HG03196 (cell line): ENCODE measurements at regions not wholly inside any gene's neighbourhood (a gene's known extent, or its start where the extent isn't known, plus 50 kb on each side); places are given as distances from the start of the nearest gene placed in this dataset.
"Not testable (repeated sequence)": the region's sequence is repeated elsewhere in the genome, so short reads cannot be mapped to it uniquely, and the experiment has no call there.

ENCODE experiments used
- ATAC-seq: cut with Tn5 transposase; IDR thresholded peaks from one replicate; pipeline ENCODE4 v1.9.1; 2021; ENCODE audit not compliant: unreplicated experiment

- no peak for ATAC-seq
Measured at GRCh38 chr7:138249975-138250374, 173.7 kb downstream of the AKR1D1 start.

DNA sequence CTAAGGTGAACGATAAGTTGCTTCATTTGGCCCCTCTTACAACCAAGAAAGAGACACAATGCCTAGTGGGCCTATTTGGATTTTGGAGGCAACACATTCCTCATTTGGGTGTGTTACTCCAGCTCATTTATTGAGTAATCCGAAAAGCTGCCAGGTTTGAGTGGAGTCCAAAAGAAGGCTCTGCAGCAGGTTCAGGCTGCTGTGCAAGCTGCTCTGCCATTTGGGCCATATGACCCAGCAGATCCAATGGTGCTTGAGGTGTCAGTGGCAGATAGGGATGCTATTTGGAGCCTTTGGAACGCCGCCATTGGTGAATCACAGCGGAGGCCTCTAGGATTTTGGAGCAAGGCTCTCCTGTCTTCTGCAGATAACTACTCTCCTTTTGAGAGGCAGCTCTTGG lies 176.4 kb downstream of the AKR1D1 start:
- not testable (repeated sequence) for ATAC-seq

DNA sequence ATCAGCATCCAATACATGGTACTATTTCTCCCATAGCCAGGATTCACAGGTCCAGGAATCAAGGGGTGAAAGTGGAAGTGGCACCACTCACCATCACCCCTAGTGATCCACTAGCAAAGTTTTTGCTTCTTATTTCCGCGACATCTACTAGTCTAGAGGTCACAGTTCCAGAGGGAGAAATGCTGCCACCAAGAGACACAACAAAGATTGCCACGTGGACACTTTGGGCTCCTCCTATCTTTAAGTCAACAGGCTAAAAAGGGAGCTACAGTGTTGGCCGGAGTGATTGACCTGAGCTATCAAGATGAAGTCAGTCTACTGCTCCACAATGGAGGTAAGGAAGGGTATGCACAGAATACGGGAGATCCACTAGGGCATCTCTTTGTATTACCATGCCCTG lies 178.2 kb downstream of the AKR1D1 start:
- ATAC-seq: no peak

GRCh38 chr7:138257459-138258196 lies 181.4 kb downstream of the AKR1D1 start:
- ATAC-seq: no peak

GRCh38 chr7:138258197-138258559 lies 181.9 kb downstream of the AKR1D1 start:
- no peak for ATAC-seq

DNA sequence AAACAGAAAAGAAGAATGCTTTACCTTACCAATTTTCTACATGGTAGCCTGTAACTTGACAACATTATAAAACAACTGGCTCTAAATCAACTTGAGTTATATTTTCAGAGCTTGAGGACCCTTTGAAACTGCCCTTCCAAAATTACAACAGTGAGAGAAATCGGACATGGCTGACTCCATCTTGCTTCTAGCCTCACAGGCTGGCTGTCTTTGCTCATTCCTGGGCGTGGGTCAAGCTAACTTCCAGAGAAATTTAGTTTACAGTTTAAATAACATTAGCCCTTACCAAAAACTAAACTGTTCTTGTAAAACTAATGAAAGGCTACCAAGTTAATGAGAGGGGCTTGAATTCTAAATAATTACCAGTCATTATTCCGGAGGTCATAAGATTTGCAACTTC lies 183.4 kb downstream of the AKR1D1 start:
- ATAC-seq: no peak

DNA sequence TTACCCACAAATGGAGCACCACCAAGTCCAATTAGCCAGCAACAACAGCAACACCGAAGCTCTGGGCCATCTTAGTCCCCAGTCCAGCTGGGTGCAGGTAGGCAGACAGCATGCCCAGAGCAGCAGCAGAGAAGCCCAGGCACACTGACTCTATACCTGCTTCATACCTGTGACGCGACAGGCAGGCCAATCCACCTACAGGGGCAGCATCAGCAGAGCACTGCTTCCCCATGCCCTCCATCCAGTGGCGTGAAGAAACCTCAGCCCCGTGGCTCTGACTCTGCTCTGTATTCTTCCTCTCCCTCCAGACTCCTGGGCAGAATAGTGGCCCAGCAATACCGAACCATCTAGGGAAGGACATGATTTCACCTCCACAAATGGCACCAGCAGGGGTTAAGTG lies 191.7 kb downstream of the AKR1D1 start:
- no peak for ATAC-seq

DNA sequence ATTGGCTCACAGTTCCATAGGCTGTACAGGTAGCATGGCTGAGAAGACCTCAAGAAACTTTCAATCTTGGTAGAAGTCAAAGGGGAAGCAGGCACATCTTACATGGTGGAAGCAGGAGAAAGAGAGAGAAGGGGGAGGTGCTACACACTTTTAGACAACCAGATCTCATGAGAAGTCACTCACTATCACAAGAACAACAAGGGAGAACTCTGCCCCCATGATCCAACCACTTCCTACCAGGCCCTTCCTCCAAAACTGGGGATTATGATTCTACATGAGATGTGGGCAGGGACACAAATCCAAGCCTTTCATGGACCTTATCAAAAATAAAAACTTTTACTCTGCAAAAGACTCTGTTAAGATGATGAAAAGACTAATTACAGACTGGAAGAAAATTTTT lies 183.2 kb upstream of the TRIM24 start:
- ATAC-seq: no peak

DNA sequence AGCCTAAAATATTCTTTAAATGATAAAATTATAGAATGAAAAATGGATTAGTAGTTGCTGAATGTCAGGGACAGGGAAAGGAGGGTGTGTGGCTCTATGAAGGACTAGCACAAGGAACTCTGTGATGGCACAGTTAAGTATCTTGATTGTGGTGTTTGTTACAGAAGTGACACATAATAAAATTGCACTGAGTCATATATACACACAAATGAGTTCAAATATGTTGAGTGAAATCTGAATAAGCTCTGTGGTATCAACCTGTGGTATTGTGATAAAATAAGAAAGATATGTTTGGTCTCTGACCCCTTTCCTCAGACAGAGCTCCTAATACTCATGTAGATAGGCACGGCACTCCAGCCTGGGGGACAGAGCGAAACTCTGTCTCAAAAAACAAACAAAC lies 181.5 kb upstream of the TRIM24 start:
- ATAC-seq: no peak

- ATAC-seq: no peak
Measured at GRCh38 chr7:138282997-138283396, 177.1 kb upstream of the TRIM24 start.

DNA sequence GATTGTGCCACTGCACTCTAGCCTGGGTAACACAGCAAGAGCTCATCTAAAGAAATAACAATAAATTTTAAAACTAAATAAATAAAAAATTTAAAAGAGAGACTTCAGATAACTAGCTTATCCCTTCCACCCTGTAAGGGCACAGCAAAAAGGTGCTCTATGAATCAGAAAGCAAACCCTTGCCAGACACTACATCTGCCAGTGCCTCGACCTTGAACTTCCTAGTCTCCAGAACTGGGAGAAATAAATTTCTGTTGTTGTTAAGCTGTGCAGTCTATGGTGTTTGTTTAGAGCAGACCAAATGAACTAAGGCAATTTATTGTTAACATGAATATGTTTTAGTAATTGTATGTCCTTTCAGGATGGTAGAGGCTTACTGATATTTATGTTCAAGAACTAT lies 174.9 kb upstream of the TRIM24 start:
- ATAC-seq: no peak

GRCh38 chr7:138286846-138287245 lies 173.2 kb upstream of the TRIM24 start:
- ATAC-seq: no peak

- no peak for ATAC-seq
Measured at GRCh38 chr7:138287549-138287948, 172.5 kb upstream of the TRIM24 start.

DNA sequence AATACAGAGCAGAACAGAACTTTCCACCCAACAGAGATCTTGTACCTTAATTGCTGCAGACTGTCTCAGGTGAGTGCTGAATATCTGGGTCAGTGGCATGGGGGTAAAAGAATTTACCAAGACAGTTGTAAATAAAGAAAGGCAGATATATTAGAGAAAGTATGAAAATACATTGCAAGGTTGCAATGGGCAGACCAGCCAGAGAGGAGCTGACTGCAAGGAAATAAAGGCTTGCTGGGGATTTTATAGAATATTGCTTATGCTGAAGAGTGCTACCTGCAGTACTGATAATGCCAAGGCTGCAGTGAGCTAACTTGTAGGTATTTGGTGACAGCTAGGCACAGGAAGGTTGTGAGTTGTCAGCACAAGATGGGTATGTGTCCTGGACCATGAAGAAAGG lies 171.0 kb upstream of the TRIM24 start:
- no peak for ATAC-seq

DNA sequence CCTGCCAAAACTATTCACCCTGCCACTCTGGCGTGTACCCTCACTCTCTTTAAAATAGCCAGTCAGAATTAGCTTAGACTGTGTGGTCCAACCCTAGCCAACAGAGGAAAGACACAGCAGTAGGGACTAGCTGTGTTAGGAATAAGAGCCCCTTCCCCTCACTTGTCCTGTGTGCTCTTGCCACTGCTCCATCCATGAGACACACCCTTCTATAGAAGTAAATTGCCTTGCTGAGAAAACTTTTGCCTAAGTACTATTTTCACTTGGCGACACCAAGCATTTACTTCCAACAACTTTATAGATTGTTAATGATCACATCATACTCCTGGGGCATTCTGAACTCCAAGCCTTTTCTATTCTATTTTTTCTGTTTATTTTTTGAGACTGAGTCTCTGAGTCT lies 170.2 kb upstream of the TRIM24 start:
- ATAC-seq: no peak

- no peak for ATAC-seq
Measured at GRCh38 chr7:138292951-138293350, 167.1 kb upstream of the TRIM24 start.

DNA sequence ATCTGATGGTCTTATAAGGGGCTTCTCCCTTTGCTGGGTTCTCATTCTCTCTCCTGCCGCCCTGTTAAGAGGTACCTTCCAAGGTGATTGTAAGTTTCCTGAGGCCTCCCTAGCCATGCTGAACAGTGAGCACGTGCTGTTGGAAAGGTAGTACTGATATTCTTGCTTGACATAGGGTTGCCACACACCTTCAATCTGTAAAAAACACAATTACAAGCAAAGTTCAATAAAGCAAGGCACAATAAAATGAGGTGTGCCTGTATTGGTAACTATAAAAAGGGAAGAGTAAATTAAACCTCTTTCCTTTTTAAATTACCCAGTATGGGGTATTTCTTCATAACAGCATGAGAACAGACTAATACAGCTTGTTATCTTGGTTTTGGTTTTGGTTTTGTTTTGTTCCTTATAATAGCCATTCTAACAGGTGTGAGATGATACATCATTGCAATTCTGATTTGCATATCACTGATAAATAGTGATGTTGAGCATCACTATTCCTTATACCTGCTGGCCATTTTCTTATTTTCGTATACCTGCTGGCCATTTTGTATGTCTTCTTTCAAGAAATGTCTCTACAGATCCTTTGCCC lies 164.9 kb upstream of the TRIM24 start:
- ATAC-seq: no peak

DNA sequence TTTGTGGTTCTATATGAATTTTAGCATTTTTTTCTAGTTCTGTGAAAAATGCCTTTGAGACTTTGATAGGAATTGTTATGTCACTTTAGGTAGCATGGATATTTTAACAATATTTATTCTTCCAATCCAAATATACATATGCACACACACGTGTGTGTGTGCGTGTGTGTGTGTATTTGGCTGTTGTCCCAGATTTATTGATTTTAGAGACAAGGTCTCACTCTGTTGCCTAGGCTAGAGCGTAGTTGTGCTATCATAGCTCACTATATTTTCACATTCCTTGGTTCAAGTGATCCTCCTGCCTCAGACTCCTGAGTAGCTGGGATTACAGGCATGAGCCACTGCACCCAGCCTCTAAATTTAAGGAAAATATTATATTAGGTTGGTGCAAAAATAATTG lies 162.5 kb upstream of the TRIM24 start:
- ATAC-seq: no peak

DNA sequence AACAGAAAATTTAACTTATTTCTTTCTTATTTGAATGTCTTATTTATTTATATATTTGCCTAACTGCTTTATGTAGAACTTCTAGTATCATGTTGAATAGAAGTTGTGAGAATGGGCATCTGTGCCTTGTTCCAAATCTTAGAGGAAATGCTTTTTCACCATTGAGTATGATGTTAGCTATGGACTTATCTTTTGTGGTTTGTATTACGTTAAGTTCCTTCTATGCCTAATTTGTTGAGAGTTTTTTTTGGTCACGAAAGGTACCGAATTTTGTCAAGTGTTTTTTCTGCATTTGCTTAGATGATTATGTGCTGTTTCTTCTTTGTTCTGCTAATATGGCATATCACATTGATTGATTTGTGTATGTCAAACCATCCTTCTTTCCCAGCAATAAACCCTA lies 161.0 kb upstream of the TRIM24 start:
- no peak for ATAC-seq

- no peak for ATAC-seq
Measured at GRCh38 chr7:138303230-138304070, 156.6 kb upstream of the TRIM24 start.

DNA sequence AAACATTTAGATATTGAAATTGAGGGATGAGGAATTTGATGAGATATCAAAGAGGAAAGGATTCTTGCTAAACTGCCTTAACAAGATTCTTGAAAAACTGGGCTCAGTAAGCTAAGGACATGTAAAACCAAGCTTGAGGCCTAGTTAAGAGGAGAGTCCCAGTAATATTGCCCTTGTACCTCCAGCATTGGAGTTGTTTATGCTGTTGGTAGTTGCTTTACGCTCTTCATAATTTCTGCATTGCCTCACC lies 156.1 kb upstream of the TRIM24 start:
- ATAC-seq: no peak

DNA sequence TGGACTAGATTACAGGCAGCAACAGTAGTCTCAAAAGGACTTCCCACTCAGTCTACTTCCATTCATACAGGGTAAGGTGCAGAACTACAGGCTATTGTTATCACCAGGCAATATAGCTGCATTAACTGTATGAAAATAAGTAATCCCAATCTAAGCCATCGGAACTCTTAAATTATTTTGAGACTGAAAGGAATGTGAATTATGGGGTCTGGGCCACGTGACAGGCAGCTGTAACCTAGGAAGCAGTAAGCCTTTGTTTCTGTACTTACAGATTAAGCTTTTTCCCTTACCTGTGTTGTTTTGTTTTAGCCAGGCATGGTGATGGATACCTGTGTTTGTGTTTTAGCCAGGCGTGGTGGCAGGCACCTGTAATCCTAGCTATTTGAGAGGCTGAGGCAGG lies 152.4 kb upstream of the TRIM24 start:
- ATAC-seq: no peak

DNA sequence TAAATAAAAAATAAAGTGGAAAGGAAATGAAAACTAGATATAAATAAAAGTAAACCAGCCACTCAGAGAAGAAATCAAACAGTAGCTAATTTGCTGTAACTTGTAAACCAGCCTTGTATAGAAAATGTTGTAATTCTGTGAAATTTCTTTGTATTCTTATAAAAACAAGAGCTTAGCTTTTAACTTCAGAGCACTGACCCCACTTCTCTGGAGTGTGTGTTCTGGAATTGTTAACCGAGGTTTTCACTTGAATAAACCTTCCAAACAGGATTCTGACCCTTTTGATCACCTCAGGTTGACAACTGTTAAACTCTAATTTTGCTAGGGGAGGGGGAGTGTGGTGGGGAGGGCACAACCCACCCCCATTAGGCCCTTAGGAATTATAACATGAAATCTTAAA lies 151.9 kb upstream of the TRIM24 start:
- ATAC-seq: no peak
